PC-3 (cell line): ENCODE measurements at regions not wholly inside any gene's neighbourhood (a gene's known extent, or its start where the extent isn't known, plus 50 kb on each side); places are given as distances from the start of the nearest gene placed in this dataset.

Source experiments
- ATAC-seq: fragments of 200-7000 bp; cut with Tn5 transposase; 2 replicates; pipeline ENCODE4 v1.9.1; 2020; ENCODE audit warnings: mild to moderate bottlenecking, moderate library complexity
- BruUV-seq: library from RNA; stranded (reverse); fragments of 400-500 nt; replicated peaks from 2 replicates; lab custom pipeline; 2021; lab: Mats Ljungman, UMichigan
- CTCF ChIA-PET: fragments of 300-600 bp; sonication (Branson Sonifier 250); formaldehyde crosslinking; loops from one replicate; lab custom pipeline; 2022; ENCODE audit warnings: antibody characterized with exemption; lab: Charles Lee
- POLR2A ChIA-PET: fragments of 300-600 bp; sonication (Branson Sonifier 250); formaldehyde crosslinking; loops from one replicate; lab custom pipeline; 2022; ENCODE audit warnings: antibody characterized with exemption; ENCODE audit not compliant: unreplicated experiment; lab: Charles Lee
- DNase-seq: peaks from one replicate; pipeline ENCODE4 v3.0.0-alpha.2; 2015
- H2AFZ ChIP-seq: fragments of 300-600 bp; sonication (generic); 2 replicates; pipeline ENCODE4 v1.6.0; 2016; ENCODE audit warnings: antibody characterized with exemption, low read length
- H3F3A ChIP-seq: fragments of 300-600 bp; sonication (generic); one replicate; pipeline ENCODE4 v1.6.0; 2017; ENCODE audit warnings: antibody characterized with exemption, low read length, control low read depth, mild to moderate bottlenecking; ENCODE audit not compliant: unreplicated experiment
- H3K27ac ChIP-seq: fragments of 300-600 bp; sonication (generic); 2 replicates; pipeline ENCODE4 v1.5.1; 2016; ENCODE audit warnings: mild to moderate bottlenecking, low read length
- H3K27me3 ChIP-seq: fragments of 300-600 bp; sonication (generic); 2 replicates; pipeline ENCODE4 v1.6.1; 2016; ENCODE audit warnings: low read length, mixed read lengths
- H3K36me3 ChIP-seq: fragments of 300-600 bp; sonication (generic); 2 replicates; pipeline ENCODE4 v1.6.1; 2016; ENCODE audit warnings: low read depth, mixed run types, low read length, mixed read lengths
- H3K4me1 ChIP-seq: fragments of 300-600 bp; sonication (generic); 2 replicates; pipeline ENCODE4 v1.5.1; 2016; ENCODE audit warnings: low read length; ENCODE audit not compliant: insufficient read depth
- H3K4me2 ChIP-seq: fragments of 300-600 bp; sonication (generic); 2 replicates; pipeline ENCODE4 v1.6.0; 2016; ENCODE audit warnings: low read length
- H3K4me3 ChIP-seq: fragments of 300-600 bp; sonication (generic); 2 replicates; pipeline ENCODE4 v1.5.1; 2016; ENCODE audit warnings: mild to moderate bottlenecking, low read length, mixed read lengths
- H3K79me2 ChIP-seq: fragments of 300-600 bp; sonication (generic); 2 replicates; pipeline ENCODE4 v1.6.1; 2017; ENCODE audit warnings: low read length, mixed read lengths
- H3K9ac ChIP-seq: fragments of 300-600 bp; sonication (generic); 2 replicates; pipeline ENCODE4 v1.6.0; 2016; ENCODE audit warnings: mild to moderate bottlenecking, low read length
- H3K9me2 ChIP-seq: fragments of 300-600 bp; sonication (generic); replicated peaks from 2 replicates; pipeline ENCODE4 v1.6.1; 2016; ENCODE audit warnings: mixed run types, low read length, mixed read lengths
- H3K9me3 ChIP-seq: fragments of 300-600 bp; sonication (generic); 2 replicates; pipeline ENCODE4 v1.6.1; 2016; ENCODE audit warnings: low read length, mixed read lengths
- H4K20me1 ChIP-seq: fragments of 300-600 bp; sonication (generic); 2 replicates; pipeline ENCODE4 v1.6.1; 2016; ENCODE audit warnings: low read length, mixed read lengths
- CTCF ChIP-seq: fragments of 300-600 bp; sonication (generic); conservative IDR thresholded peaks from 2 replicates; pipeline ENCODE4 v1.5.1; 2017; ENCODE audit warnings: antibody characterized with exemption, low read depth, mild to moderate bottlenecking, low read length
- EZH2 ChIP-seq: fragments of 300-600 bp; sonication (generic); IDR thresholded peaks from one replicate; pipeline ENCODE4 v1.6.1; 2017; ENCODE audit warnings: antibody characterized with exemption, mild to moderate bottlenecking, low read length; ENCODE audit not compliant: unreplicated experiment
- EZH2phosphoT487 ChIP-seq: fragments of 300-600 bp; sonication (generic); IDR thresholded peaks from 2 replicates; pipeline ENCODE4 v1.6.1; 2018; ENCODE audit warnings: mild to moderate bottlenecking, antibody characterized with exemption, low read length, borderline replicate concordance
- intact Hi-C: fragments of 100-400 bp; cut with micrococcal nuclease; formaldehyde crosslinking; loops from 2 replicates; pipeline ENCODE4 v1.9.0; 2023

- Histone ChIP-seq H3K4me2 (no peak overlapping the region), H3K9ac (no peak overlapping the region), H3K4me3 (no peak overlapping the region), H3K79me2 (no peaks in the 10 kb centered on the region), H3K27me3 (no peaks in the 10 kb centered on the region), H3K36me3 (no peaks in the 10 kb centered on the region), H3K27ac (no peak overlapping the region), H3K4me1 (no peaks in the 10 kb centered on the region), H3F3A (no peaks in the 10 kb centered on the region), H4K20me1 (no peaks in the 10 kb centered on the region), H3K9me2 (no peaks in the 10 kb centered on the region), H3K9me3 (no peaks in the 10 kb centered on the region), H2AFZ (no peak overlapping the region)
- DNase-seq (no peak), ATAC-seq (no peak)
- intact Hi-C loops = no loop called here
- POLR2A ChIA-PET = no interaction called here
- CTCF ChIA-PET = no interaction called here
- BruUV-seq = no TSS peak
- TF ChIP-seq EZH2phosphoT487 (no peak), EZH2 (no peak)
These were observed 252.9 kb upstream of the KLF3 start for GRCh38 chr4:38411092-38411491.

- no peak for TF ChIP-seq CTCF
- TF ChIP-seq EZH2 = no peak
- no peak for TF ChIP-seq EZH2phosphoT487
- intact Hi-C loops = no loop called here
- ChIA-PET POLR2A (no interaction called here), CTCF (no interaction called here)
- H3K79me2 ChIP-seq = no peaks in the 10 kb centered on the region
- no peaks in the 10 kb centered on the region for H3K27me3 ChIP-seq
- ATAC-seq = no peak
- no peaks in the 10 kb centered on the region for H3F3A ChIP-seq
- H3K9ac ChIP-seq = no peak overlapping the region
- H3K4me3 ChIP-seq = no peak overlapping the region
- no peaks in the 10 kb centered on the region for H4K20me1 ChIP-seq
- no peak overlapping the region for H2AFZ ChIP-seq
- no peaks in the 10 kb centered on the region for H3K36me3 ChIP-seq
- H3K4me1 ChIP-seq = no peaks in the 10 kb centered on the region
- no peak overlapping the region for H3K4me2 ChIP-seq
- no peaks in the 10 kb centered on the region for H3K9me3 ChIP-seq
- no peaks in the 10 kb centered on the region for H3K9me2 ChIP-seq
- no peak for DNase-seq
- BruUV-seq = no TSS peak
- H3K27ac ChIP-seq = no peak overlapping the region
These were observed 251.9 kb upstream of the KLF3 start for GRCh38 chr4:38411981-38412536.

GRCh38 chr4:38413524-38414341 lies 250.3 kb upstream of the KLF3 start:
- H4K20me1 ChIP-seq = no peaks in the 10 kb centered on the region
- no peaks in the 10 kb centered on the region for H3F3A ChIP-seq
- H3K9ac ChIP-seq = no peak overlapping the region
- ChIA-PET POLR2A (no interaction called here), CTCF (no interaction called here)
- DNase-seq = no peak
- H3K27ac ChIP-seq = no peak overlapping the region
- H3K27me3 ChIP-seq = no peaks in the 10 kb centered on the region
- H3K36me3 ChIP-seq = no peaks in the 10 kb centered on the region
- no peaks in the 10 kb centered on the region for H3K79me2 ChIP-seq
- H3K4me2 ChIP-seq = no peak overlapping the region
- intact Hi-C loops = no loop called here
- H2AFZ ChIP-seq = no peak overlapping the region
- H3K9me2 ChIP-seq = no peaks in the 10 kb centered on the region
- TF ChIP-seq CTCF (no peak), EZH2 (no peak), EZH2phosphoT487 (no peak)
- no peak overlapping the region for H3K4me3 ChIP-seq
- H3K4me1 ChIP-seq = no peaks in the 10 kb centered on the region
- no peak for ATAC-seq
- no TSS peak for BruUV-seq
- H3K9me3 ChIP-seq = no peaks in the 10 kb centered on the region
